HL-60 (cell line): ENCODE measurements at regions not wholly inside any gene's neighbourhood (a gene's known extent, or its start where the extent isn't known, plus 50 kb on each side); places are given as distances from the start of the nearest gene placed in this dataset.

ENCODE experiments used
- CTCF ChIP-seq: IDR thresholded peaks from one replicate; pipeline ENCODE4 v1.5.1; 2011; ENCODE audit warnings: low read length, control low read depth, inconsistent platforms; ENCODE audit not compliant: insufficient read depth
- POLR2AphosphoS5 ChIP-seq: IDR thresholded peaks from 2 replicates; pipeline ENCODE4 v1.6.1; 2012; ENCODE audit warnings: low read depth

- no peak for TF ChIP-seq CTCF
- TF ChIP-seq POLR2AphosphoS5, result no peak
These were observed 442.8 kb upstream of the FBXO33 start for GRCh38 chr14:39875028-39875427.
